ENCODE measurements at regions not wholly inside any gene's neighbourhood (a gene's known extent, or its start where the extent isn't known, plus 50 kb on each side); places are given as distances from the start of the nearest gene placed in this dataset.
"Not testable (repeated sequence)": the region's sequence is repeated elsewhere in the genome, so short reads cannot be mapped to it uniquely, and the experiment has no call there.

DNA sequence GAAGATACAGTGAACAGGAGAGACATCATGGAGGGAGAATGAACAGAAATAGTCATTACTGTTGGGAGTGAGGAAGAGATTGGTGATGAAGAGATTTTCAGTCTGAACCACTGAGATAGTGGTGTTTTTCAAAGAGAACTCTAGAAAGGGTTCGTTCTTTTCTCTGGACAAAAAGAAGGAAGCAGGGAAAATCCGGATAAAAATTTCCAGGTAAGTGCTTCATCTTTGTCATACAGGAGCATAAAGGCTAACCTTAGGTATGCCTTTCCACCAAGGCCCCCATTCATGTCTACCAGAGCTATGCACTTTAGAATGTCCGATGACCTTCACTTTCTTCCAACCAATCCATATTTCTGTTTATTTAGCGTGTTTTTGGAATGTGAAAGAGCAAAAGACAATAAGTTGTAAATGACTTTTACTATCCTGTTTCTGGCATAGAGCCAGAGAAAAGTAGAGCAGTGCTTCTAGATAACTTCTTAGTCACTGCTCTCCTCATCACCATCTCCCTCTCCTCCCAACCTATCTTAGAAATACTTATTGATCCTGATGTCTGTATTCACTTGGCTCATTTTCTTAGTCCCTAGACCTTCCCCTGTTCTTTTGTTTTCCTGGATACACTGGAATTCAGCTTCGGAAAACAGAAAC lies 116.5 kb downstream of the TTC6 start:
- no peak for DNase-seq (ENCODE audit: low read depth)

- DNase-seq (ENCODE audit: low read depth): not testable (repeated sequence)
These were observed 117.0 kb downstream of the TTC6 start for GRCh38 chr14:37712476-37712860.

DNA sequence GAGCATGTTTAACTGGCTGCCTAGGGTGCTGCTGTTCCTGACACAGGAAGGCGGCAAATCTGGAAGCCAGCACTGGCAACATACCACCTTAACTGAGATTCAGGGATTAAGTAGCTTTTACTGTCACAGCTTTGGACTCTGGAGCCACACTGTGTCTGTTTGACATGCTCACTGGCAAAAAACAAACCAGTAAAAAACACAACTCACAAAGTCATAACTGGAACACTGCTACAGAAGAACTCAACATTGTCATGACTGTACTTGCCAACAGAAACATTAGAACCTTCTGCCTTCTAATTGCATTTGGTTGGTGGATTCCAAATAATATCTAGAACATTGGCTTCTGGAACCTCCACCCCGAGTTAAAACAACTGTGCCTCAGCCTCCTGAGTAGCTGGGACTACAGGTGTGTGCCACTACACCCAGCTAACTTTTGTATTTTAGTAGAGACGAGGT lies 117.6 kb downstream of the TTC6 start:
- DNase-seq (ENCODE audit: low read depth): no peak

- DNase-seq (ENCODE audit: low read depth): no peak
These were observed 124.7 kb downstream of the TTC6 start for GRCh38 chr14:37720131-37720530.

DNA sequence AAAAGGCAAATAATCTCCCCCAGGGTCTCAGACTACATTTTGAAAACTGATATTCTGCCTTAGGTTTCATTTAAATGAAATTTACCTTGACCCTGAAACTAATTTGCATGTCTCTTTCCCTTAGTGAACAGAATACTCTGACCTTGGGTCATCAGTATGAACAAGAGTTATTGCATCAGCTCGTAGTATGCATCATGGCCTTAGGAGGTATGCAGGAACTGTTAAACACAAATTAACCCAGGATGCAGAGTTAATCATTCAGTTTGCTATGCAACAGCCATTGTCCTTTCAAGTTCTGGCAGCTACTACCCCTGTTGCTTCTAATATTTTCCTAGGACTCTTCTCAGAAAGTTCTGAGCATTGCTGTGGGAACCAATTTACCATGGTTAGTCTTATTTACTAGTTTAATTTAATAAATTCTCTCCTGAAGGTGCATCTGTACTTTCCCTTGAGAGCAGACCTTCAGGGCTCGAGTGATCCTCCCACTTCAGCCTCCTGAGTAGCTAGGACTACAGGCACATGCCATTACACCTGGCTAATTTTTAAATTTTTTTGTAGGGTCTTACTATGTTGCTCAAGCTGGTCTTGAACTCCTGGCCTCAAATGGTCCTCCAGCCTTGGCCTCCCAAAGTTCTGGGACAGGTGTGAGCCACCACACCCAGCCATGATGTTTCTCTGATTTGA lies 126.7 kb downstream of the TTC6 start:
- DNase-seq (ENCODE audit: low read depth): no peak

GRCh38 chr14:37723515-37723914 lies 128.1 kb downstream of the TTC6 start:
- no peak for DNase-seq (ENCODE audit: low read depth)

GRCh38 chr14:37726708-37727107 lies 131.3 kb downstream of the TTC6 start:
- DNase-seq (ENCODE audit: low read depth): no peak

- no peak for DNase-seq (ENCODE audit: low read depth)
These were observed 133.8 kb downstream of the TTC6 start for GRCh38 chr14:37729218-37729617.

DNA sequence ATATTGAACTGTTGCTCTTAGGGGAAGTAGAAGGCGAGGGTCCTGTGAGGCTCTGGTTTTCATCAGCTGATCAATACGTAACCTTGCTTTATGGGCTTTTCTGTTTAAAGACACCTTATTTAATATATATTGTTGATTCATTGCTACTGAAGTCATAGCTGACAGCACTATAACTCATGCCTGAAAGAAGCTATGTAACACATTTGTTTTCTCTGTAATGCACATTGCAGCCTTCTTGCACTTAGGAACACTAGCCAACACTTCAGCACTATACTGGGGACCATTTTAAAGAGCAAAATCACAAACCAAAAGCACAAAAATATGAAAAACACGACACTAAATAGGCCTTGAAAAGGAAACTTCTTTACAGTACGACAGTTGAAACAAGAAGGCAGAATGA lies 135.7 kb downstream of the TTC6 start:
- no peak for DNase-seq (ENCODE audit: low read depth)

DNA sequence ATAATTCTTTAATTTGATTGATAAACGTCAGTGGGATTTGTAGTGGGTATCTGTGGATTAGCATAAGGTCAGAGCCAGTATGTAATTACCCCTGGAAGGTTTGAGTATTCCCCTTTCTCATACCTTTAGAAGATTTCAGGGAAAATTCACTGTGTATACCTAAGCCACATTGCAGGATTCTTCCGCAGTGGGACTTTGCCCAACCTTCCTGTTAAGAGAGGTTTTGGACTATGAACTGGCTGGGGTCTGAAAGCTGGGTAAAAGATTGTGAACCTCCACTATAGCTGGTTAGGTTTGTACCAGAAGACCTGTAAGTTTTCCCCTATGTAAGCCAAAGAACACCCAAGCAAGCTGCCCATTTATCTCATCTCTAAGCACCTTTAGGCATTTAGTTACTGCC lies 150.2 kb downstream of the TTC6 start:
- DNase-seq (ENCODE audit: low read depth): no peak

- no peak for DNase-seq (ENCODE audit: low read depth)
These were observed 150.9 kb downstream of the TTC6 start for GRCh38 chr14:37746140-37746832.

DNA sequence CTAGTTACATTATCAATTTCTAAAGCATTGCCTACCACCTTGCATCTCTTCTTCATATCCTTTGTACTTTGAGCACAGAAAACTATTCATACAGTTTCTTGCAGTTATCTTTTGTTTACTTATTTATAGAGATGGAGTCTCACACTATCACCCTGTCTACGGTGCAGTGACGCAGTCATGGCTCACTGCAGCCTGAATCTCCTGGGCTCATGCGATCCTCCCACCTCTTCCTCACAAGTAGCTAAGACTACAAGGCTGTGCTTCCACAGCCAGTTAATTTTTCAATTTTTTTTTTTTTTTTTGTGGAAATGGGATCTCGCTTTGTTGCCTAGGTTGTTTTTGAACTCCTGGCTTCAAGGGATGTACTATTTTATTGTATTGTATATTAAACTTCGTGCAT lies 158.0 kb downstream of the TTC6 start:
- no peak for DNase-seq (ENCODE audit: low read depth)

DNA sequence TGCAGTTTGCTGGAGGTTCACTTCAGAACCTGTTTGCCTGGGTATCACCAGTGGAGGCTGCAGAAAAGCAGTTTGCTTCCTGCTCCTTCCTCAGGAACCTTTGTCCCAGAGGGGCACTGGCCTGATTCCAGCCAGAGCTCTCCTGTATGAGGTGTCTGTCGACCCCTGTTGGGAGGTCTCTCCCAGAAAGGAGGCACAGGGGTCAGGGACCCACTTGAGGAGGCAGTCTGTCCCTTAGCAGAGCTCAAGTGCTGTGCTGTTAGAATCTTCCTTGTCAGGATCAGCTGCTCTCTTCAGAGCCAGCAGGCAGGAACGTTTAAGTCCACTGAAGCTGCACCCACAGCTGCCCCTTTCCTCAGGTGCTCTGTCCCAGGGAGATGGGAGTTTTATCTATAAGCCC lies 164.8 kb downstream of the TTC6 start:
- not testable (repeated sequence) for DNase-seq (ENCODE audit: low read depth)

- DNase-seq (ENCODE audit: low read depth): no peak
These were observed 167.8 kb downstream of the TTC6 start for GRCh38 chr14:37763266-37763665.

DNA sequence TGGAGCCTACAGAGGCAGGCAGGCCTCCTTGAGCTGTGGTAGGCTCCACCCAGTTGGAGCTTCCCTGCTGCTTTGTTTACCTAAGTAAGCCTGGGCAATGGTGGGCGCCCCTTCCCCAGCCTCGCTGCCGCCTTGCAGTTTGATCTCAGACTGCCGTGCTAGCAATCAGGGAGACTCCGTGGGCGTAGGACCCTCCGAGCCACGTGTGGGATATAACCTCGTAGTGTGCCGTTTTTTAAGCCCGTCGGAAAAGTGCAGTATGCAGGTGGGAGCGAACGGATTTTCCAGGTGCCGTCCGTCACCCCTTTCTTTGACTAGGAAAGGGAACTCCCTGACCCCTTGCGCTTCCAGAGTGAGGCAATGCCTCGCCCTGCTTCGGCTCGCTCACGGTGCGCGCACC lies 176.9 kb downstream of the TTC6 start:
- DNase-seq (ENCODE audit: low read depth): not testable (repeated sequence)

DNA sequence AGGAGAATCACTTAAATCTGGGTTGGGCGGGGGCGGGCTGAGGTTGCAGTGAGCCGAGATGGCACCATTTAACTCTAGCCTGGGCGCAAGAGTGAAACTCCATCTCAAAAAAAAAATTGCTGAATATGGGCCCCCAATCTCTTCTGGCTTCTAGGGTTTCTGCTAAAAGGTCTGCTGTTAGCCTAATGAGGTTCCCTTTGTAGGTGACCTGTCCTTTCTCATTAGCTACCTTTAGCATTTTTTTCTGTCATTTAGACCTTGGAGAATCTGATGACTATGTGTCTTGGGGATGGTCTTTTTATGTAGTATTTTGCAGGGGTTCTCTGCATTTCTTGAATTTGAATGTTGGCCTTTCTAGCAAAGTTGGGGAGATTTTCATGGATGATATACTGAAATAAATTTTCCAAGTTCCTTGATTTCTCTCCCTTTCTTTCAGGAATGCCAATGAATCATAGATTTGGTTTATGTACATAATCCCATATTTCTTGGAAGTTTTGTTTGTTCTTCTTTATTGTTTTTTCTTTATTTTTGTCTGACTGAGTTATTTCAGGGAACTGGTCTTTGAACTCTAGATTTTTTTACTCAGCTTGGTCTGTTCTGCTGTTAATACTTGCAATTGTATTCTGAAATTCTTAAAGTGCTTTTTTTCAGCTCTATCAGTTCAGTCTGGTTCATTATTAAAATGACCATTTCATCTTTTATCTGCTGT lies 181.5 kb downstream of the TTC6 start:
- DNase-seq (ENCODE audit: low read depth): no peak

DNA sequence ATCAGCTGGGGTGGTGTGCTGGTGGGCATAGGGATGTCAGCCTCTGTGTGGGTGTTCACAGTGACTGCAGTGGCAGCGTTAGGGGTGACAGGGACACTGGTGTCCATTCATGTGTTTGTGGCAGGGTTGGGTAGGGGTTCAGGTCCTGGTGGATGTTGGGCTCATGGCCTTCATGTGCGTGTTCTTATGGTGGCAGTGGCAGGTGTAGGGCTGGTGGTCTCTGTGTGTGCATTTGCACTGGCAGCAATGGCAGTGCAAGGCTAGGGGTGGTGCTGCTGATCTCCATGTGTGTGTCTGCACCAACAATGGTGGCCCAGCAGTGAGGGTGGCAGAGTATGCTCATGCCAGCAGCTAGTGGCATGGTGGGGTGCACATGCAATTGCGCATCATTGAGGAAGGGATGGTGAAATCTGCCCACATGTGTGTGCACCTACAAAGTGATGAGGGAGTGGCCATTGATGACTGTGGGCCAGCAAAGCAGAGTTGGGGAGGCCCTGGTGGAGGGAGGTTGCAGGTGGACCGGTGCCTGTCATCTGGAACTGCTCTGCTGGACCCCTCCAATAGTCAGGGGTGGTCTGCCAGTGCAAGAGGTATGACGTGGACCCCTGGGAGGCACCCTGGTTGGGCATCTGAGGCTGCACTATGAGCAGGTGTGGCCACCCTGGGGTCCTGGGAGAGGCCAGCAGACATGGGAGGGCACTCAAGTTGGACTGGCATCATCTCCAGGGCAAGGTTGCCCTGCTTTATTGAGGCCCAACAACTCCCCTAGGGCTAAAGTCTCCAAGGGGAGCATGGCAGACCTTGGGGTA lies 182.9 kb downstream of the TTC6 start:
- DNase-seq (ENCODE audit: low read depth): no peak

DNA sequence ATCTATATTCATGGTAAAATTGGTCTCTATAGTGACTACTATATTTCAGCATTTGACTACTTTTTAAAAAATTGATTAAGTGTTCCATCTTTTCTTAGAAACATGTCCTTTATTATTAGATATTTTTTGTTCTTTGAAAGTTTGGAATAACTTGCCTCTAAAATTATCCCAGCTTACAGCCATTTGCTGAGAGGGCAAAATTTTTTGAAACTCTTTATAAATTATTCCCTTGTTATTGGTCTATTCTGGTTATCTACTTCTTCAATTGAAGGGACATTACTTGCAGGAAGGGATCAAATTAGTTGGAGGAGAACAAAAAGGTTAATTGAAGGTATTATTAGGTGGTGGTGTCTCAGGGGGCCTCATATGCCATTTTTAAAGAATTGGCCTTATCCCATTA lies 184.1 kb downstream of the TTC6 start:
- no peak for DNase-seq (ENCODE audit: low read depth)

DNA sequence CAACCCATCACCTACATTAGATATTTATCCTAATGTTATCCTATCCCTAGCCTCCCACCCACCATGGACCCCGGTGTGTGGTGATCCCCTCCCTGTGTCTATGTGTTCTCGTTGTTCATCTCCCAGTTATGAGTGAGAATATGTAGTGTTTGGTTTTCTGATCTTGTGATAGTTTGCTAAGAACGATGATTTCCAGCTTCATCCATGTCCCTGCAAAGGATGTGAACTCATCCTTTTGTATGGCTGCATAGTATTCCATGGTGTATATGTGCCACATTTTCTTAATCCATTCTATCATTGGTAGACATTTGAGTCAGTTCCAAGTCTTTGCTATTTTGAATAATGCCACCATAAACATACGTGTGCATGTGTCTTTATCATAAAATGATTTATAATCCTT lies 185.3 kb downstream of the TTC6 start:
- DNase-seq (ENCODE audit: low read depth): not testable (repeated sequence)

- DNase-seq (ENCODE audit: low read depth): not testable (repeated sequence)
These were observed 188.9 kb downstream of the TTC6 start for GRCh38 chr14:37784203-37784826.

- DNase-seq (ENCODE audit: low read depth): not testable (repeated sequence)
These were observed 189.4 kb downstream of the TTC6 start for GRCh38 chr14:37784827-37785223.

Data from HS-27A (cell line).